Liver (tissue), 2 donors: ENCODE measurements at regions not wholly inside any gene's neighbourhood (a gene's known extent, or its start where the extent isn't known, plus 50 kb on each side); places are given as distances from the start of the nearest gene placed in this dataset.

Experiments
- RAD21 ChIP-seq, 2 donors: IDR thresholded peaks; 2 replicates each; pipeline ENCODE4 v1.6.1; 2016; ENCODE audit warnings: antibody characterized with exemption in 2 of 2, mild to moderate bottlenecking in 2 of 2
- TAF1 ChIP-seq: conservative IDR thresholded peaks from 2 replicates; pipeline ENCODE4 v1.6.1; 2016; ENCODE audit warnings: antibody characterized with exemption, mild to moderate bottlenecking
- donor health status: healthy.

DNA sequence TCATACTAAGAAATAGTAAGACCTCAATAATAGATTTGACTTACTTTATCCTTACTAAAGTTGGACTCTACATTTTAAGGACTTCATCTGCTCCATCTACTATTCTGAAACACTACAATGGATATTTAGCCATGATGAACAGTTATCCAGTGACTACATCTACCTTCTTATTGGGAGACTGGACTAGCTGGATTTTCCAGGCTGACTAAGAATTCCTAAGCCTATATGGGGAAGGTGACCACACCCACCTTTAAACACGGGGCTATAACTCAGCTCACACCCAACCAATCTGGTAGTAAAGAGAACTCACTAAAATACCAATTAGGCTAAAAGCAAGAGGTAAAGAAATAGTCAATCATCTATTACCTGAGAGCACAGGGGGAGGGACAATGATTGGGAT is 1438.4 kb downstream of the TECRL start:
- TF ChIP-seq RAD21 (IDR thresholded peaks at IDR 0.05), result no peak
- TF ChIP-seq TAF1, result no peak
